HCT116 (cell line): ENCODE measurements at regions not wholly inside any gene's neighbourhood (a gene's known extent, or its start where the extent isn't known, plus 50 kb on each side); places are given as distances from the start of the nearest gene placed in this dataset.

Source experiments
- ATAC-seq: fragments of 200-7000 bp; cut with Tn5 transposase; 2 replicates; pipeline ENCODE4 v1.9.1; 2020; ENCODE audit warnings: mild to moderate bottlenecking, moderate library complexity
- BruUV-seq: library from RNA; stranded (reverse); fragments of 400-500 nt; replicated peaks from 2 replicates; lab custom pipeline; 2021; lab: Mats Ljungman, UMichigan
- CTCF ChIA-PET: fragments of 300-600 bp; sonication (Branson Sonifier 250); formaldehyde crosslinking; loops from one replicate; lab custom pipeline; 2021; ENCODE audit warnings: antibody characterized with exemption; lab: Charles Lee
- POLR2A ChIA-PET: fragments of 300-600, 350-600 bp; sonication (Branson Sonifier 250); formaldehyde crosslinking; loops from one replicate; lab custom pipeline; 2021; ENCODE audit warnings: antibody characterized with exemption; lab: Charles Lee
- RAD21 ChIA-PET, 2 experiments: fragments of 300-600 bp; sonication (Branson Sonifier 250); formaldehyde crosslinking; loops; one replicate each; lab custom pipeline; 2023; ENCODE audit warnings: low total read pairs in 2 of 2; ENCODE audit not compliant: uncharacterized antibody in 2 of 2, unreplicated experiment in 2 of 2, low non-redundant PET in 1 of 2; lab: Charles Lee
- DNase-seq: peaks from one replicate; pipeline ENCODE4 v3.0.0-alpha.2; 2010; ENCODE audit warnings: low read depth, low spot score
- H2AFZ ChIP-seq: fragments of 200-600 bp; shearing (Covaris generic), sonication (generic); 2 replicates; pipeline ENCODE4 v1.6.1; 2017; ENCODE audit warnings: low read depth, mixed run types, mixed read lengths, antibody characterized with exemption, low read length; ENCODE audit not compliant: poor library complexity, severe bottlenecking
- H3K27ac ChIP-seq: 2 replicates; pipeline ENCODE4 v1.5.1; 2012; ENCODE audit warnings: low read depth, low read length
- H3K27me3 ChIP-seq: fragments of 200-600 bp; sonication (generic); 2 replicates; pipeline ENCODE4 v1.6.1; 2016; ENCODE audit warnings: mixed run types, low read length, mixed read lengths; ENCODE audit not compliant: insufficient read depth
- H3K36me3 ChIP-seq, 2 experiments: fragments of 200-500 bp in 1 of 2; fragments of 200-600 bp in 1 of 2; sonication (Bioruptor generic) in 1 of 2; sonication (generic) in 1 of 2; 2 replicates each; pipeline versions ENCODE4 v1.5.1 to v1.6.1; 2014 to 2016; ENCODE audit warnings: low read length in 2 of 2, inconsistent platforms in 1 of 2, mixed read lengths in 1 of 2, mixed run types in 1 of 2; ENCODE audit not compliant: insufficient read depth in 2 of 2, control insufficient read depth in 1 of 2
- H3K4me1 ChIP-seq, 2 experiments: fragments of 200-600 bp in 1 of 2; sonication (generic) in 1 of 2; 2 replicates each; pipeline versions ENCODE4 v1.5.1 to v1.6.1; 2012 to 2017; ENCODE audit warnings: low read length in 2 of 2, inconsistent platforms in 1 of 2, mild to moderate bottlenecking in 1 of 2, mixed read lengths in 1 of 2, mixed run types in 1 of 2, moderate library complexity in 1 of 2; ENCODE audit not compliant: insufficient read depth in 2 of 2, control insufficient read depth in 1 of 2
- H3K4me2 ChIP-seq: fragments of 200-600 bp; sonication (generic); 2 replicates; pipeline ENCODE4 v1.6.1; 2017; ENCODE audit warnings: mixed run types, low read length, mixed read lengths
- H3K4me3 ChIP-seq, 2 experiments: fragments of 200-600 bp in 1 of 2; sonication (generic) in 1 of 2; replicated peaks in 1 of 2; 2 replicates each; pipeline ENCODE4 v1.5.1; 2011 to 2016; ENCODE audit warnings: low read length in 2 of 2, control low read depth in 1 of 2, low read depth in 1 of 2, mild to moderate bottlenecking in 1 of 2, mixed read lengths in 1 of 2, mixed run types in 1 of 2
- H3K79me2 ChIP-seq: fragments of 200-600 bp; sonication (generic); 2 replicates; pipeline ENCODE4 v1.6.1; 2017; ENCODE audit warnings: mild to moderate bottlenecking, mixed run types, low read length, moderate library complexity, mixed read lengths; ENCODE audit not compliant: insufficient read depth
- H3K9ac ChIP-seq: fragments of 200-600 bp; sonication (generic); 2 replicates; pipeline ENCODE4 v1.6.1; 2016; ENCODE audit warnings: low read length, mixed read lengths
- H3K9me2 ChIP-seq: fragments of 200-600 bp; sonication (generic), shearing (Covaris generic); 2 replicates; pipeline ENCODE4 v1.6.1; 2017; ENCODE audit warnings: mixed run types, mild to moderate bottlenecking, moderate library complexity; ENCODE audit not compliant: insufficient read depth
- H3K9me3 ChIP-seq, 2 experiments: fragments of 200-500 bp in 1 of 2; fragments of 200-600 bp in 1 of 2; sonication (Bioruptor generic) in 1 of 2; sonication (generic) in 1 of 2; 2 replicates each; pipeline ENCODE4 v1.6.1; 2014 to 2017; ENCODE audit warnings: low read length in 2 of 2, mixed read lengths in 2 of 2, inconsistent platforms in 1 of 2, low read depth in 1 of 2, mild to moderate bottlenecking in 1 of 2, mixed run types in 1 of 2, moderate library complexity in 1 of 2; ENCODE audit not compliant: control insufficient read depth in 1 of 2, insufficient read depth in 1 of 2
- H4K20me1 ChIP-seq: fragments of 200-600 bp; sonication (generic), shearing (Covaris generic); 2 replicates; pipeline ENCODE4 v1.6.1; 2017; ENCODE audit warnings: mixed run types, mild to moderate bottlenecking, moderate library complexity; ENCODE audit not compliant: insufficient read depth
- ATF3 ChIP-seq: IDR thresholded peaks from 2 replicates; pipeline ENCODE4 v1.6.1; 2012
- CEBPB ChIP-seq: IDR thresholded peaks from 2 replicates; pipeline ENCODE4 v1.6.1; 2012; ENCODE audit warnings: low read depth
- CTCF ChIP-seq, 3 experiments: fragments of 200-600 bp in 1 of 3; sonication (generic) in 1 of 3; IDR thresholded peaks in 2 of 3; conservative IDR thresholded peaks in 1 of 3; 2 replicates each; pipeline ENCODE4 v1.5.1; 2012 to 2017; ENCODE audit warnings: low read depth in 2 of 3, low read length in 2 of 3, antibody characterized with exemption in 1 of 3, borderline replicate concordance in 1 of 3, control low read depth in 1 of 3, mild to moderate bottlenecking in 1 of 3, mixed read lengths in 1 of 3, mixed run types in 1 of 3, moderate library complexity in 1 of 3; ENCODE audit not compliant: insufficient read depth in 1 of 3
- EGR1 ChIP-seq: IDR thresholded peaks from 2 replicates; pipeline ENCODE4 v1.6.1; 2012; ENCODE audit warnings: low read depth
- EZH2phosphoT487 ChIP-seq: fragments of 200-600 bp; IDR thresholded peaks from 2 replicates; pipeline ENCODE4 v1.6.1; 2018; ENCODE audit warnings: antibody characterized with exemption, borderline replicate concordance
- FOSL1 ChIP-seq: IDR thresholded peaks from 2 replicates; pipeline ENCODE4 v1.6.1; 2012; ENCODE audit warnings: low read depth
- MAX ChIP-seq: IDR thresholded peaks from 2 replicates; pipeline ENCODE4 v1.6.1; 2012
- POLR2AphosphoS5 ChIP-seq: IDR thresholded peaks from 2 replicates; pipeline ENCODE4 v1.6.1; 2011; ENCODE audit warnings: mild to moderate bottlenecking, low read depth, low read length, moderate library complexity
- RAD21 ChIP-seq: IDR thresholded peaks from 2 replicates; pipeline ENCODE4 v1.6.1; 2012; ENCODE audit warnings: low read depth, mild to moderate bottlenecking
- REST ChIP-seq: IDR thresholded peaks from 2 replicates; pipeline ENCODE4 v1.6.1; 2012; ENCODE audit warnings: low read depth
- SP1 ChIP-seq: IDR thresholded peaks from 2 replicates; pipeline ENCODE4 v1.6.1; 2012; ENCODE audit warnings: low read depth
- TCF7L2 ChIP-seq: IDR thresholded peaks from 2 replicates; pipeline ENCODE4 v1.7.0; 2011; ENCODE audit warnings: borderline replicate concordance, inconsistent platforms; ENCODE audit not compliant: insufficient read depth, insufficient read length; ENCODE audit errors: extremely low read depth
- YY1 ChIP-seq: IDR thresholded peaks from 2 replicates; pipeline ENCODE4 v1.6.1; 2011; ENCODE audit warnings: low read length, low read depth, moderate library complexity, mild to moderate bottlenecking; ENCODE audit not compliant: insufficient replicate concordance; ENCODE audit errors: extremely low read depth
- ZFX ChIP-seq: fragments of 450-650 bp; IDR thresholded peaks from 2 replicates; pipeline ENCODE4 v1.6.1; 2017
- ZNF274 ChIP-seq: fragments of 200-500 bp; sonication (Bioruptor generic); IDR thresholded peaks from 2 replicates; pipeline ENCODE4 v1.6.1; 2014; ENCODE audit warnings: mild to moderate bottlenecking, low read depth, low read length, inconsistent platforms
- intact Hi-C: fragments of 100-400 bp; cut with micrococcal nuclease; formaldehyde crosslinking; loops from 2 replicates; pipeline ENCODE4 v1.10.0; 2022

GRCh38 chr1:238562341-238562740 is 671.6 kb upstream of the ZP4 start:
- ChIA-PET POLR2A (no interaction called here), CTCF (no interaction called here), RAD21 (no interaction called here)
- BruUV-seq, result no TSS peak
- no peak overlapping the region for H2AFZ ChIP-seq
- H4K20me1 ChIP-seq, result no peaks in the 10 kb centered on the region
- TF ChIP-seq EZH2phosphoT487, result no peak
- no peak for TF ChIP-seq TCF7L2
- no peak for TF ChIP-seq SP1
- TF ChIP-seq ZFX, result no peak
- TF ChIP-seq EGR1, result no peak
- no peak for TF ChIP-seq ATF3
- TF ChIP-seq CEBPB, result no peak
- no peak for TF ChIP-seq YY1
- no peak for TF ChIP-seq REST
- TF ChIP-seq CTCF (IDR thresholded peaks at IDR 0.05 in 2 of 3, conservative IDR thresholded peaks at IDR 0.05 in 1 of 3; ENCODE audit: borderline replicate concordance in 1 of 3, insufficient read depth in 1 of 3, low read depth in 2 of 3, low read length in 2 of 3), result no peak
- TF ChIP-seq MAX, result no peak
- no peak for TF ChIP-seq RAD21
- TF ChIP-seq ZNF274, result no peak
- no peak for TF ChIP-seq FOSL1
- no peak for TF ChIP-seq POLR2AphosphoS5
- ATAC-seq (no peak), DNase-seq (no peak)
- H3K27ac ChIP-seq, result no peak overlapping the region
- H3K9me2 ChIP-seq, result no peaks in the 10 kb centered on the region
- H3K4me3 ChIP-seq, result no peak overlapping the region
- intact Hi-C loops, result no loop called here
- H3K36me3 ChIP-seq, result no peaks in the 10 kb centered on the region
- H3K4me2 ChIP-seq, result no peak overlapping the region
- no peaks in the 10 kb centered on the region for H3K27me3 ChIP-seq
- H3K9me3 ChIP-seq, result peaks cover 14 to 26% of the 10 kb centered on the region in 2 experiments; a peak in 2 of 4 replicates
- no peaks in the 10 kb centered on the region for H3K79me2 ChIP-seq
- no peaks in the 10 kb centered on the region for H3K4me1 ChIP-seq
- H3K9ac ChIP-seq, result no peak overlapping the region
